H9 (cell line): ENCODE measurements at regions not wholly inside any gene's neighbourhood (a gene's known extent, or its start where the extent isn't known, plus 50 kb on each side); places are given as distances from the start of the nearest gene placed in this dataset.

Source experiments
- DNase-seq: peaks from one replicate; pipeline ENCODE4 v3.0.0-alpha.2; 2017
- H2AFZ ChIP-seq: one replicate; pipeline ENCODE4 v1.6.1; 2013; ENCODE audit warnings: mild to moderate bottlenecking, low read length, control low read depth, moderate library complexity
- H2AK5ac ChIP-seq: 2 replicates; pipeline ENCODE4 v1.6.1; 2013; ENCODE audit warnings: low read length, control low read depth, mixed read lengths; ENCODE audit not compliant: insufficient read length
- H2BK120ac ChIP-seq: one replicate; pipeline ENCODE4 v1.6.1; 2013; ENCODE audit warnings: low read depth, mild to moderate bottlenecking, low read length, control low read depth, inconsistent platforms; ENCODE audit not compliant: poor library complexity, severe bottlenecking
- H2BK12ac ChIP-seq: 2 replicates; pipeline ENCODE4 v1.6.1; 2013; ENCODE audit warnings: low read length, control low read depth, mixed read lengths, low read depth; ENCODE audit not compliant: insufficient read length
- H2BK15ac ChIP-seq: 2 replicates; pipeline ENCODE4 v1.6.1; 2013; ENCODE audit warnings: low read depth, low read length, control low read depth
- H2BK20ac ChIP-seq: one replicate; pipeline ENCODE4 v1.6.1; 2013; ENCODE audit warnings: low read depth, mild to moderate bottlenecking, low read length, control low read depth, inconsistent platforms; ENCODE audit not compliant: poor library complexity, severe bottlenecking
- H2BK5ac ChIP-seq: 2 replicates; pipeline ENCODE4 v1.6.1; 2013; ENCODE audit warnings: low read length, control low read depth, mixed read lengths; ENCODE audit not compliant: insufficient read length
- H3K14ac ChIP-seq: 2 replicates; pipeline ENCODE4 v1.6.1; 2013; ENCODE audit warnings: low read length, control low read depth; ENCODE audit not compliant: insufficient read depth
- H3K18ac ChIP-seq: 2 replicates; pipeline ENCODE4 v1.6.1; 2013; ENCODE audit warnings: low read depth, mild to moderate bottlenecking, mixed read lengths, low read length, control low read depth; ENCODE audit not compliant: insufficient read length
- H3K23ac ChIP-seq: 2 replicates; pipeline ENCODE4 v1.6.1; 2013; ENCODE audit warnings: low read length, control low read depth, mixed read lengths, low read depth; ENCODE audit not compliant: insufficient read length
- H3K23me2 ChIP-seq: 2 replicates; pipeline ENCODE4 v1.6.1; 2013; ENCODE audit warnings: low read depth, mild to moderate bottlenecking, mixed read lengths, low read length, control low read depth; ENCODE audit not compliant: insufficient read length, poor library complexity, severe bottlenecking
- H3K27ac ChIP-seq: 2 replicates; pipeline ENCODE4 v1.5.1; 2013; ENCODE audit warnings: low read length, control low read depth, mixed read lengths, low read depth; ENCODE audit not compliant: insufficient read length
- H3K27me3 ChIP-seq: 2 replicates; pipeline ENCODE4 v1.6.1; 2013; ENCODE audit warnings: low read length, control low read depth, inconsistent platforms; ENCODE audit not compliant: insufficient read depth
- H3K4ac ChIP-seq: 2 replicates; pipeline ENCODE4 v1.6.1; 2013; ENCODE audit warnings: low read depth, mild to moderate bottlenecking, control low read depth, inconsistent platforms, low read length, moderate library complexity
- H3K4me1 ChIP-seq: 2 replicates; pipeline ENCODE4 v1.6.1; 2013; ENCODE audit warnings: low read length, control low read depth, inconsistent platforms; ENCODE audit not compliant: insufficient read depth
- H3K4me2 ChIP-seq: 2 replicates; pipeline ENCODE4 v1.6.1; 2013; ENCODE audit warnings: low read length, control low read depth, mixed read lengths; ENCODE audit not compliant: insufficient read length, insufficient read depth
- H3K56ac ChIP-seq: 2 replicates; pipeline ENCODE4 v1.6.1; 2013; ENCODE audit warnings: low read depth, mild to moderate bottlenecking, mixed read lengths, low read length, control low read depth; ENCODE audit not compliant: insufficient read length
- H3K79me1 ChIP-seq: 2 replicates; pipeline ENCODE4 v1.6.1; 2013; ENCODE audit warnings: low read depth, mild to moderate bottlenecking, moderate library complexity, low read length, control low read depth, inconsistent platforms; ENCODE audit not compliant: insufficient read depth, poor library complexity, severe bottlenecking
- H3K79me2 ChIP-seq: 2 replicates; pipeline ENCODE4 v1.6.1; 2013; ENCODE audit warnings: low read length, control low read depth, inconsistent platforms; ENCODE audit not compliant: insufficient read depth
- H3K9ac ChIP-seq: 2 replicates; pipeline ENCODE4 v1.6.1; 2013; ENCODE audit warnings: low read length, control low read depth, mixed read lengths; ENCODE audit not compliant: insufficient read length; ENCODE audit errors: extremely low read depth
- H3K9me3 ChIP-seq: one replicate; pipeline ENCODE4 v1.6.1; 2013; ENCODE audit warnings: low read depth, low read length, inconsistent platforms; ENCODE audit not compliant: control insufficient read depth
- H3T11ph ChIP-seq: one replicate; pipeline ENCODE4 v1.6.1; 2013; ENCODE audit warnings: mild to moderate bottlenecking, low read length, control low read depth, inconsistent platforms
- H4K20me1 ChIP-seq: one replicate; pipeline ENCODE4 v1.6.1; 2013; ENCODE audit not compliant: control insufficient read depth, insufficient read length, insufficient read depth
- H4K5ac ChIP-seq: 2 replicates; pipeline ENCODE4 v1.6.1; 2013; ENCODE audit warnings: low read depth, mild to moderate bottlenecking, mixed read lengths, low read length, control low read depth; ENCODE audit not compliant: insufficient read length
- H4K8ac ChIP-seq: replicated peaks from 2 replicates; pipeline ENCODE4 v1.6.1; 2013; ENCODE audit warnings: low read length, control low read depth, mixed read lengths, low read depth; ENCODE audit not compliant: insufficient read length
- H4K91ac ChIP-seq: 2 replicates; pipeline ENCODE4 v1.6.1; 2013; ENCODE audit warnings: low read depth, mild to moderate bottlenecking, moderate library complexity, mixed read lengths, low read length, control low read depth; ENCODE audit not compliant: insufficient read length
- H3K27ac Mint-ChIP-seq, 3 experiments: 2 replicates in 2 of 3; 3 replicates in 1 of 3; pipeline ENCODE4 v1.8.0; 2020 to 2021; ENCODE audit warnings: mixed read lengths in 3 of 3, mild to moderate bottlenecking in 1 of 3, moderate library complexity in 1 of 3
- H3K27me3 Mint-ChIP-seq: 2 replicates; pipeline ENCODE4 v1.8.0; 2021; ENCODE audit warnings: low read depth, mild to moderate bottlenecking, moderate library complexity, mixed read lengths
- H3K36me3 Mint-ChIP-seq, 3 experiments: 2 replicates in 2 of 3; 3 replicates in 1 of 3; pipeline ENCODE4 v1.8.0; 2020 to 2021; ENCODE audit warnings: low read depth in 3 of 3, mixed read lengths in 3 of 3; ENCODE audit not compliant: insufficient read depth in 1 of 3
- H3K4me1 Mint-ChIP-seq, 2 experiments: 2 replicates each; pipeline ENCODE4 v1.8.0; 2020; ENCODE audit warnings: mixed read lengths in 2 of 2
- H3K4me3 Mint-ChIP-seq, 2 experiments: 2 replicates in 1 of 2; 3 replicates in 1 of 2; pipeline ENCODE4 v1.8.0; 2020 to 2021; ENCODE audit warnings: mild to moderate bottlenecking in 2 of 2, mixed read lengths in 2 of 2, moderate library complexity in 1 of 2
- H3K9me3 Mint-ChIP-seq, 2 experiments: 2 replicates in 1 of 2; 3 replicates in 1 of 2; pipeline ENCODE4 v1.8.0; 2020; ENCODE audit warnings: mild to moderate bottlenecking in 2 of 2, mixed read lengths in 2 of 2, moderate library complexity in 1 of 2
- CTCF ChIP-seq: fragments of 200-600 bp; sonication (generic); conservative IDR thresholded peaks from 3 replicates; pipeline ENCODE4 v1.8.0; 2021; ENCODE audit warnings: antibody characterized with exemption, mild to moderate bottlenecking
- WGBS: extraction: QIAGEN DNeasy Blood & Tissue Kit; methylation state at CpG from one replicate; pipeline ENCODE4 v1.1.7; 2013; ENCODE audit warnings: missing lambda C conversion rate, low lambda C conversion rate, mixed read lengths; ENCODE audit not compliant: insufficient read length; ENCODE audit errors: extremely low coverage; 5-methylcytosine and 5-hydroxymethylcytosine counted together

GRCh38 chr16:7013990-7014389 lies 318.7 kb upstream of the RBFOX1 start:
- H2AK5ac ChIP-seq: no peak overlapping the region
- H4K91ac ChIP-seq: no peak overlapping the region
- no peaks in the 10 kb centered on the region for H4K20me1 ChIP-seq
- H3T11ph ChIP-seq: no peak overlapping the region
- H2BK15ac ChIP-seq: no peak overlapping the region
- no peak overlapping the region for H2BK12ac ChIP-seq
- H4K8ac ChIP-seq: no peak overlapping the region
- H3K23me2 ChIP-seq: no peaks in the 10 kb centered on the region
- WGBS: no CpG with 5 or more reads among the region's 5 CpGs
- no peak overlapping the region for H3K14ac ChIP-seq
- no peaks in the 10 kb centered on the region for H3K9me3 ChIP-seq
- no peak overlapping the region for H4K5ac ChIP-seq
- H3K23ac ChIP-seq: no peak overlapping the region
- Mint-ChIP-seq H3K9me3 (peaks cover 2 to 3% of the 10 kb centered on the region in 2 experiments; a peak in 2 of 5 replicates), H3K27ac (no peak overlapping the region), H3K4me1 (no peaks in the 10 kb centered on the region), H3K36me3 (no peaks in the 10 kb centered on the region; a peak in 1 of 7 replicates), H3K27me3 (peaks cover 39% of the 10 kb centered on the region), H3K4me3 (no peak overlapping the region)
- H3K4me2 ChIP-seq: no peak overlapping the region
- H3K9ac ChIP-seq: no peak overlapping the region
- H2BK120ac ChIP-seq: no peak overlapping the region
- DNase-seq: no peak
- H3K79me1 ChIP-seq: no peaks in the 10 kb centered on the region
- no peak overlapping the region for H2BK20ac ChIP-seq
- no peaks in the 10 kb centered on the region for H3K79me2 ChIP-seq
- TF ChIP-seq CTCF: no peak
- H3K27ac ChIP-seq: no peak overlapping the region
- no peak overlapping the region for H3K4ac ChIP-seq
- H3K18ac ChIP-seq: no peak overlapping the region
- H2AFZ ChIP-seq: no peak overlapping the region
- H3K27me3 ChIP-seq: no peaks in the 10 kb centered on the region
- H3K4me1 ChIP-seq: no peaks in the 10 kb centered on the region
- H2BK5ac ChIP-seq: no peak overlapping the region
- no peak overlapping the region for H3K56ac ChIP-seq
